ENCODE measurements at regions not wholly inside any gene's neighbourhood (a gene's known extent, or its start where the extent isn't known, plus 50 kb on each side); places are given as distances from the start of the nearest gene placed in this dataset.

DNA sequence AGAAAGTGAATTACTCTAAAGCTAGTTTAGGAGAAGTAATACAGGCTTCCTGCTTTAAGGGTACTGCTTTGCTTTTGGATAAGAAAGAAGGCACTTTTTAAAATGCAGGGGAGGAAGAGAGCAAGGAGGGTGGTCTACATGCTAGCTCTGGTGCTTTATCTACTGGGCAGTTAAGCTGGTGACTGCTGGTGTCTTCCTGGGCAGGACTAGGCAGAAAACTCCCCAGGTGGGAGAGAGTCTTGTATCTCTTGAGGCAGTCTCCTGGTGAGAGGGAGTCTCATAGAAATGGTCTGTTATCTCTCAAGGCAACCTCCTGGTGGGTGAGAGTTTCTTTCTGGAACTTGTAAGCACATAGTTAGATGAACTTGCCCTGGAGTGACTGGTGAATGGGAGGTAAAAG, 953.9 kb upstream of the GOT2 start:
- no peak for TF ChIP-seq POLR2A (IDR thresholded peaks at IDR 0.05)
- TF ChIP-seq, protein P1, sequence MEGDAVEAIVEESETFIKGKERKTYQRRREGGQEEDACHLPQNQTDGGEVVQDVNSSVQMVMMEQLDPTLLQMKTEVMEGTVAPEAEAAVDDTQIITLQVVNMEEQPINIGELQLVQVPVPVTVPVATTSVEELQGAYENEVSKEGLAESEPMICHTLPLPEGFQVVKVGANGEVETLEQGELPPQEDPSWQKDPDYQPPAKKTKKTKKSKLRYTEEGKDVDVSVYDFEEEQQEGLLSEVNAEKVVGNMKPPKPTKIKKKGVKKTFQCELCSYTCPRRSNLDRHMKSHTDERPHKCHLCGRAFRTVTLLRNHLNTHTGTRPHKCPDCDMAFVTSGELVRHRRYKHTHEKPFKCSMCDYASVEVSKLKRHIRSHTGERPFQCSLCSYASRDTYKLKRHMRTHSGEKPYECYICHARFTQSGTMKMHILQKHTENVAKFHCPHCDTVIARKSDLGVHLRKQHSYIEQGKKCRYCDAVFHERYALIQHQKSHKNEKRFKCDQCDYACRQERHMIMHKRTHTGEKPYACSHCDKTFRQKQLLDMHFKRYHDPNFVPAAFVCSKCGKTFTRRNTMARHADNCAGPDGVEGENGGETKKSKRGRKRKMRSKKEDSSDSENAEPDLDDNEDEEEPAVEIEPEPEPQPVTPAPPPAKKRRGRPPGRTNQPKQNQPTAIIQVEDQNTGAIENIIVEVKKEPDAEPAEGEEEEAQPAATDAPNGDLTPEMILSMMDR (IDR thresholded peaks at IDR 0.05), result no peak
- intact Hi-C loops (cut with DNase I; ENCODE audit: low total_unique reads), result no loop called here
- H3K4me3 ChIP-seq (ENCODE audit: low read depth, poor library complexity, severe bottlenecking), result no peak overlapping the region
- no peak for DNase-seq (ENCODE audit: low spot score in 2 of 2)

DNA sequence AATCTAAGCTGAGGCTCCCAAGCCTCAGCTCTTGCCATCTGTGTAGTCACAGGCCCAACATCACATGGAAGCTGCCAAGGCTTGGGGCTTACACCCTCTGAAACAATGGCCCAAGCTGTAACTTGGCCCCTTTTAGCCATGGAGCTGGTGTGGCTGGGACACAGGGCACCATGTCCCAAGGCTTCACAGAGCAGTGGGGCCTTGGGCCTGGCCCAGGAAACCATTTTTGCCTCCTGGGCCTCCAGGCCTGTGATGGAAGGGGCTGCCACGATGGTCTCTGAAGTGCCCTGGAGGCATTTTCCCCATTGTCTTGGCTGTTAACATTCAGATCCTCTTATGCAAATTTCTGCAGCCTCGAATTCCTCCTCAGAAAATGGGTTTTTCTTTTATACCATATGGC, 952.3 kb upstream of the GOT2 start:
- no peak for DNase-seq (ENCODE audit: low spot score in 2 of 2)
- TF ChIP-seq, protein P1 (IDR thresholded peaks at IDR 0.05), result no peak
- no peak for TF ChIP-seq POLR2A (IDR thresholded peaks at IDR 0.05)
- WGBS, 2 donors, result 76 to 81% methylated on average over 2 of the region's 2 CpGs
- H3K4me3 ChIP-seq (ENCODE audit: low read depth, poor library complexity, severe bottlenecking), result no peak overlapping the region
- intact Hi-C loops (cut with DNase I; ENCODE audit: low total_unique reads), result no loop called here

DNA sequence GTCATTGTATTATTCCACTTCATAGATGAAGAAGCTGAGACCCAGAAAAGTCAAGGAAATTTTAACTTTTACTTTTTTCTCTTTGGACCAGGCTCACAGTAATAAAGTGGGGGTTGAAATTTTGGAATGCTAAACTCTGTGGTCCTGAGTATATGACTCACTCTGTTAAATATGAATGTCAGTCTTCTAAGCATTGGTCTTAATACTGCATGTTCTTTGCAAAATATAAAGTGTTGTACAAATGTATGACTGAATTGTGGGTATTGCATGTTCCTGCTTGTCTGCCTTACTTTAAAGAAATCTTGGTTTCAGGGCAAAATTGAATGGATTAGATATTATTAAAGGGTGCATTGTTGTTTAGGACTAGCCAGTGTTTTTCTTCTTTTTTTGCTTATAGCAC, 950.8 kb upstream of the GOT2 start:
- TF ChIP-seq, protein P1 (IDR thresholded peaks at IDR 0.05), result no peak
- TF ChIP-seq POLR2A (IDR thresholded peaks at IDR 0.05), result no peak
- intact Hi-C loops (cut with DNase I; ENCODE audit: low total_unique reads), result no loop called here
- no peak for DNase-seq (ENCODE audit: low spot score in 2 of 2)
- no peak overlapping the region for H3K4me3 ChIP-seq (ENCODE audit: low read depth, poor library complexity, severe bottlenecking)

DNA sequence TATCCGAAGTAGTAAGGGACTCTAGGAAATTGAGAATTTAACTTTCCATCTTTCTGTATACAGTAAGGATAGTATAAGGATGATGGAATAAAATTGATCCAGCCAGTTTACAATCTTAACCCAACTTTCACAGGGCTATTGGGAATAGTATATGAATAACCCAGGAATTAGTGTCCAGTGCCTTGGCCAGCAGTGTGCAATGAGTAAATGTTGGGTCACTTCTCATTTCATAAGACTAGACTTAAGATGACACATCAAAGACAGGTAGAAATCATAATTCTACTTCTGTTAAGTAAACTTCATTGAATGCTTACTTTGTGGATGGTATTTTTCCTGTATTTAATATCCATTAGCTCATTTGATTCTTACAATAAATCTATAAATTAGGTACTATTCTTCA, 949.6 kb upstream of the GOT2 start:
- no peak for DNase-seq (ENCODE audit: low spot score in 2 of 2)
- H3K4me3 ChIP-seq (ENCODE audit: low read depth, poor library complexity, severe bottlenecking), result no peak overlapping the region
- 89 to 95% methylated on average over 1 of the region's 1 CpG for WGBS, 2 donors
- intact Hi-C loops (cut with DNase I; ENCODE audit: low total_unique reads), result no loop called here
- TF ChIP-seq POLR2A (IDR thresholded peaks at IDR 0.05), result no peak
- TF ChIP-seq, protein P1 (IDR thresholded peaks at IDR 0.05), result no peak

DNA sequence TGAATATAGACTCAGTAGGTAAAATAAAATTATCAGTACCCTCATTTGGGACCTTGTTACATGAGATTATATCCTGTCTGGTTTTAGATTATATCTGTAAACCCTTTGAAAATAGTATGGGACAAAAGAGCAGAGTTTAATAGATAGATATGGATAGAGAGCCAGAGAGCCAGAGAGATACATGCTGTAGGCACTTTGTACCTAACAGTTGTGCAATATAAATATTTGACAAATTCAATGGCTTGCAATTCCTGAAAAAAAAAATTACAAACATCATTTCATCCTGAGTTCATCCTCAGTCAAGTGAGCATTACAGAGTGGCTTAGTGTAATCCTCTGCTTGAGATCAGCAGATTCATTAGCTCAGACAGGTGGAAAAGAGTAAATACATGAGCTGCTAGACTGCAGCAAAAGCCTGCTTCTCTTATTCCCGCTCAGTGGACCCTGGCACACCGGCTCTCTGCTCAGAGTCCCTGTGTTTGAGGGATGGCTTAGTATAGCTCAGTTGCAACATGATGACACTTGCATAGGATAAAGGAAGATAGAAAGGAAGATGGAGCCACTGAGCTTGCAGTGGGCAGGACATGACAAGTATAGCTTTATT, 931.6 kb upstream of the GOT2 start:
- no peak overlapping the region for H3K4me3 ChIP-seq (ENCODE audit: low read depth, poor library complexity, severe bottlenecking)
- DNase-seq (ENCODE audit: low spot score in 2 of 2), result no peak
- WGBS, 2 donors, result 88 to 94% methylated on average over 2 of the region's 2 CpGs
- no peak for TF ChIP-seq POLR2A (IDR thresholded peaks at IDR 0.05)
- intact Hi-C loops (cut with DNase I; ENCODE audit: low total_unique reads), result no loop called here

DNA sequence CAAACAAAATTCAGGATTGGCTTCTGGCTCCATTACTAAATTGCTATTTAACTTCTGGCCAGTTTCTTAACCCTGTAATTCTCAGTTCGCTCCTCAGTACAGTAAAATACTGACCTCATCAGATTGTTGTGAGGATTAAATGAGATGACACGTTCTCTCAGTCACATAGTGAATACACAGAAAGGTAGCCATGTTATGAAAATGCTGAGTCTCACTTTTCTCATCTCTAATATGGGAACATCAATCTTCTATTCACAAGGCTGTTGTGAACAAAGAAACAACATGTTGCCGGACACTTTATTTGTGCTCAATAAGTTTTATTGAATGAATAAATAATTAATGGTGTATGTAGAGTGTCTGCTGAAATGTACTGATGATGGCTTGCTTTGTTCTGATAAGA, 924.5 kb upstream of the GOT2 start:
- no peak overlapping the region for H3K4me3 ChIP-seq (ENCODE audit: low read depth, poor library complexity, severe bottlenecking)
- no peak for DNase-seq (ENCODE audit: low spot score in 2 of 2)
- no peak for TF ChIP-seq POLR2A (IDR thresholded peaks at IDR 0.05)
- TF ChIP-seq, protein P1 (IDR thresholded peaks at IDR 0.05), result no peak
- intact Hi-C loops (cut with DNase I; ENCODE audit: low total_unique reads), result no loop called here
- WGBS, 2 donors, result 77 to 81% methylated on average over 3 of the region's 3 CpGs

All from lower leg skin (tissue), 4 donors.